Endothelial cell of umbilical vein (primary cell): ENCODE measurements at regions not wholly inside any gene's neighbourhood (a gene's known extent, or its start where the extent isn't known, plus 50 kb on each side); places are given as distances from the start of the nearest gene placed in this dataset.

Source experiments
- CTCF ChIP-seq, 2 donors: IDR thresholded peaks; 1 replicate in 1 of 2; 2 replicates in 1 of 2; pipeline ENCODE4 v1.5.1; 2011; ENCODE audit warnings: low read length in 2 of 2, mild to moderate bottlenecking in 2 of 2, moderate library complexity in 2 of 2, control low read depth in 1 of 2, inconsistent platforms in 1 of 2, low read depth in 1 of 2; ENCODE audit not compliant: insufficient read depth in 1 of 2; ENCODE audit errors: extremely low read depth in 1 of 2
- EZH2 ChIP-seq: IDR thresholded peaks from 2 replicates; pipeline ENCODE4 v1.6.1; 2012; ENCODE audit warnings: borderline replicate concordance, low read depth, mild to moderate bottlenecking, moderate library complexity, low read length, inconsistent platforms; ENCODE audit not compliant: severe bottlenecking
- FOS ChIP-seq: IDR thresholded peaks from 2 replicates; pipeline ENCODE4 v1.6.1; 2011; ENCODE audit warnings: mild to moderate bottlenecking, low read length, moderate library complexity, borderline replicate concordance; ENCODE audit not compliant: insufficient read depth
- GATA2 ChIP-seq: IDR thresholded peaks from 2 replicates; pipeline ENCODE4 v1.7.0; 2011; ENCODE audit warnings: low read depth, mild to moderate bottlenecking, moderate library complexity, mixed read lengths, low read length; ENCODE audit not compliant: insufficient read length, insufficient read depth
- JUN ChIP-seq: IDR thresholded peaks from 2 replicates; pipeline ENCODE4 v1.6.1; 2011; ENCODE audit warnings: borderline replicate concordance, low read depth; ENCODE audit not compliant: insufficient read length, insufficient read depth
- MAX ChIP-seq: IDR thresholded peaks from 2 replicates; pipeline ENCODE4 v1.6.1; 2011; ENCODE audit not compliant: insufficient read depth, insufficient read length
- MYC ChIP-seq: IDR thresholded peaks from one replicate; pipeline ENCODE4 v1.6.1; 2011; ENCODE audit warnings: mild to moderate bottlenecking, low read depth, low read length
- POLR2A ChIP-seq: IDR thresholded peaks from 2 replicates; pipeline ENCODE4 v1.6.1; 2012; ENCODE audit warnings: low read depth, mild to moderate bottlenecking, control low read depth, low read length
- POLR2AphosphoS5 ChIP-seq: IDR thresholded peaks from 2 replicates; pipeline ENCODE4 v1.6.1; 2012; ENCODE audit warnings: low read depth, mild to moderate bottlenecking, control low read depth, low read length, moderate library complexity; ENCODE audit not compliant: insufficient read depth

GRCh38 chr9:115285836-115286235 lies 167.9 kb upstream of the TNC start:
- TF ChIP-seq CTCF (IDR thresholded peaks at IDR 0.05; ENCODE audit: extremely low read depth in 1 of 2, insufficient read depth in 1 of 2, low read depth in 1 of 2, low read length in 2 of 2) (no peak), POLR2A (no peak), POLR2AphosphoS5 (no peak), JUN (no peak), EZH2 (no peak), MYC (no peak), FOS (no peak), GATA2 (no peak), MAX (no peak)
